ENCODE measurements at regions not wholly inside any gene's neighbourhood (a gene's known extent, or its start where the extent isn't known, plus 50 kb on each side); places are given as distances from the start of the nearest gene placed in this dataset.

GRCh38 chr7:142508251-142508650, 241.0 kb upstream of the PRSS1 start (continued):
- TF ChIP-seq AHDC1 (CRISPR knock-in tag; IDR thresholded peaks at IDR 0.05; ENCODE audit: borderline replicate concordance), result no peak
- TF ChIP-seq ZNF678 (CRISPR knock-in tag; IDR thresholded peaks at IDR 0.05), result no peak
- no peak for TF ChIP-seq ZNF562 (CRISPR knock-in tag; IDR thresholded peaks at IDR 0.05; ENCODE audit: borderline replicate concordance)

GRCh38 chr7:142507799-142508198, 241.5 kb upstream of the PRSS1 start:
- ATAC-seq, result no peak
- Histone ChIP-seq H3K36me3 (replicated peaks in 1 of 2; ENCODE audit: control insufficient read depth in 1 of 2, insufficient read depth in 2 of 2, low read length in 2 of 2) (no peaks in the 10 kb centered on the region), H3K27me3 (ENCODE audit: control insufficient read depth in 1 of 2, insufficient read depth in 2 of 2, low read length in 2 of 2) (peaks cover 0 to 3% of the 10 kb centered on the region in 2 experiments; a peak in 2 of 5 replicates), H3K4me1 (ENCODE audit: insufficient read depth, low read length) (no peaks in the 10 kb centered on the region), H2AFZ (ENCODE audit: low read length) (no peak overlapping the region), H3K9me3 (ENCODE audit: low read length) (no peaks in the 10 kb centered on the region), H4K20me1 (ENCODE audit: insufficient read depth, low read length) (no peaks in the 10 kb centered on the region), H3K4me2 (ENCODE audit: low read depth, low read length) (no peak overlapping the region), H3K27ac (ENCODE audit: extremely low read length, insufficient read depth, low read length) (no peak overlapping the region), H3K4me3 (replicated peaks in 1 of 3; ENCODE audit: insufficient read depth in 1 of 3, low read depth in 2 of 3, low read length in 3 of 3) (no peak overlapping the region), H3K9ac (ENCODE audit: insufficient read depth, low read depth, low read length) (no peak overlapping the region), H3K79me2 (ENCODE audit: insufficient read depth, low read length) (no peaks in the 10 kb centered on the region)
- FAIRE-seq, result no peak
- intact Hi-C loops (cut with micrococcal nuclease; ENCODE audit: unreplicated experiment), result no loop called here
- BruUV-seq (replicated peaks), result no TSS peak
- CTCF ChIA-PET (ENCODE audit: low intra/inter-chr PET ratio, low total read pairs), result no interaction called here
- in situ Hi-C loops (cut with HindIII; ENCODE audit: extremely low pct_ligation_motif_present, low pct_unique_long_range_greater_than_20kb), result no loop called here
- DNase-seq (ENCODE audit: low spot score), result no peak
- POLR2A ChIA-PET, result no interaction called here
- 0% methylated on average over 1 of the region's 5 CpGs for WGBS (ENCODE audit: low lambda C conversion rate)
- TF ChIP-seq CTCF (CRISPR knock-in tag; IDR thresholded peaks at IDR 0.05) (no peak), ATRX (CRISPR knock-in tag; IDR thresholded peaks at IDR 0.05; ENCODE audit: borderline replicate concordance) (no peak), ZNF263 (CRISPR knock-in tag; IDR thresholded peaks at IDR 0.05) (no peak), ZNF468 (CRISPR knock-in tag; IDR thresholded peaks at IDR 0.05) (no peak), KDM4B (CRISPR knock-in tag; IDR thresholded peaks at IDR 0.05) (no peak), ZFP36 (IDR thresholded peaks at IDR 0.05; ENCODE audit: borderline replicate concordance, low read depth, low read length, partially characterized antibody) (no peak), SP5 (CRISPR knock-in tag; IDR thresholded peaks at IDR 0.05; ENCODE audit: borderline replicate concordance, low read depth) (no peak), TFDP2 (CRISPR knock-in tag; IDR thresholded peaks at IDR 0.05) (no peak), YEATS2 (CRISPR knock-in tag; IDR thresholded peaks at IDR 0.05; ENCODE audit: borderline replicate concordance) (no peak)
